Daoy (cell line): ENCODE measurements at regions not wholly inside any gene's neighbourhood (a gene's known extent, or its start where the extent isn't known, plus 50 kb on each side); places are given as distances from the start of the nearest gene placed in this dataset.

Experiments
- DNase-seq: peaks from one replicate; pipeline ENCODE4 v3.0.0-alpha.2; 2015; ENCODE audit warnings: low read depth

GRCh38 chr6:157756708-157757429 lies 66.2 kb upstream of the SNX9 start:
- DNase-seq, result peak; percentile 92

- DNase-seq, result no peak
These were observed 65.3 kb upstream of the SNX9 start for GRCh38 chr6:157757430-157758403.

GRCh38 chr6:157758516-157759023 lies 64.5 kb upstream of the SNX9 start:
- DNase-seq, result no peak

- peak; percentile 47 for DNase-seq
These were observed 64.0 kb upstream of the SNX9 start for GRCh38 chr6:157759028-157759427.

GRCh38 chr6:157760137-157760536 lies 62.9 kb upstream of the SNX9 start:
- DNase-seq, result no peak

- DNase-seq, result peak; percentile 84
These were observed 62.3 kb upstream of the SNX9 start for GRCh38 chr6:157760589-157761330.

GRCh38 chr6:157761331-157761921 lies 61.6 kb upstream of the SNX9 start:
- peak; percentile 80 for DNase-seq

GRCh38 chr6:157761926-157762325 lies 61.1 kb upstream of the SNX9 start:
- no peak for DNase-seq

- peak; percentile 42 for DNase-seq
These were observed 60.4 kb upstream of the SNX9 start for GRCh38 chr6:157762636-157763035.

GRCh38 chr6:157763129-157763903 lies 59.7 kb upstream of the SNX9 start:
- DNase-seq, result peak; percentile 96

GRCh38 chr6:157763904-157764177 lies 59.2 kb upstream of the SNX9 start:
- DNase-seq, result no peak

- peak; percentile 100 for DNase-seq
These were observed 58.6 kb upstream of the SNX9 start for GRCh38 chr6:157764178-157765068.

- DNase-seq, result no peak
These were observed 55.9 kb upstream of the SNX9 start for GRCh38 chr6:157766901-157767774.

GRCh38 chr6:157767775-157768156 lies 55.3 kb upstream of the SNX9 start:
- DNase-seq, result no peak

GRCh38 chr6:157768304-157768703 lies 54.7 kb upstream of the SNX9 start:
- DNase-seq, result no peak

GRCh38 chr6:157768863-157769551 lies 54.0 kb upstream of the SNX9 start:
- DNase-seq, result no peak

- DNase-seq, result no peak
These were observed 53.1 kb upstream of the SNX9 start for GRCh38 chr6:157769776-157770426.

GRCh38 chr6:157770946-157771345 lies 52.1 kb upstream of the SNX9 start:
- no peak for DNase-seq
